Upper lobe of left lung (tissue), 4 donors: ENCODE measurements at regions not wholly inside any gene's neighbourhood (a gene's known extent, or its start where the extent isn't known, plus 50 kb on each side); places are given as distances from the start of the nearest gene placed in this dataset.

Experiments used
- CTCF ChIP-seq, 6 experiments: fragments of 450-650 bp in 4 of 6; fragments of 200-600 bp in 2 of 6; sonication (generic) in 2 of 6; IDR thresholded peaks; one replicate each; pipeline ENCODE4 v1.5.1; 2016 to 2019; ENCODE audit warnings: antibody characterized with exemption in 6 of 6
- EP300 ChIP-seq, 4 donors: sonication (generic); formaldehyde crosslinking; IDR thresholded peaks; one replicate each; pipeline ENCODE4 v1.5.1; 2017; ENCODE audit warnings: antibody characterized with exemption in 4 of 4, control low read depth in 2 of 4
- POLR2A ChIP-seq, 4 donors: fragments of 450-650 bp; IDR thresholded peaks; one replicate each; pipeline ENCODE4 v1.5.1; 2016 to 2017; ENCODE audit warnings: antibody characterized with exemption in 4 of 4, mild to moderate bottlenecking in 2 of 4
- POLR2AphosphoS5 ChIP-seq, 2 donors: sonication (generic); formaldehyde crosslinking; IDR thresholded peaks; one replicate each; pipeline ENCODE4 v1.5.1; 2017; ENCODE audit warnings: antibody characterized with exemption in 2 of 2

GRCh38 chr22:19595532-19595931, 71.3 kb upstream of the CLDN5 start:
- no peak for TF ChIP-seq POLR2A (IDR thresholded peaks at IDR 0.05)
- TF ChIP-seq CTCF (IDR thresholded peaks at IDR 0.05): no peak
- TF ChIP-seq EP300 (IDR thresholded peaks at IDR 0.05): no peak
- TF ChIP-seq POLR2AphosphoS5 (IDR thresholded peaks at IDR 0.05): no peak
